ENCODE measurements at regions not wholly inside any gene's neighbourhood (a gene's known extent, or its start where the extent isn't known, plus 50 kb on each side); places are given as distances from the start of the nearest gene placed in this dataset.

DNA sequence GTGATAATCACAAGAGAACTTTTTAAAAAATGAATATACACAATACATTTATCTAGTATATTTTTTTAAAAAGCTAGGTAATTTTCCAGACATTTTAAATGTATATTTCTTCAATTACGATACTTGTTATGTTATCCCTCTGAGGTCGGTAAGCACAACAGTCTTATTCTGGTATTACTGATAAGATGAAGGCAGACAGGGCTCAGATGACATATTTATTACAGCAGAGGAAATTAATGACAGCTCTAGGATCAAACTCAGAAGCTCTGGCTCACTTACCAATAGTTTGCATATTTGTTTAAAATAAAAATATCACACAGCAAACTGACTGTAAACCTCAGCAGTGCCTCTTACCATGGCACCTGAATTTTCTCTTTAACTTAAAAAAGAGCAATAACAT is 1347.0 kb upstream of the ADGRL2 start:
- Histone ChIP-seq H3K9me3 (no peaks in the 10 kb centered on the region), H3K36me3 (no peaks in the 10 kb centered on the region), H3K27ac (no peak overlapping the region), H3K4me3 (no peak overlapping the region), H3K4me1 (no peaks in the 10 kb centered on the region), H3K27me3 (no peaks in the 10 kb centered on the region)
- TF ChIP-seq POLR2A (IDR thresholded peaks at IDR 0.05) (no peak), EP300 (IDR thresholded peaks at IDR 0.05) (no peak), POLR2AphosphoS5 (IDR thresholded peaks at IDR 0.05) (no peak)
- TF ChIP-seq, protein P1, sequence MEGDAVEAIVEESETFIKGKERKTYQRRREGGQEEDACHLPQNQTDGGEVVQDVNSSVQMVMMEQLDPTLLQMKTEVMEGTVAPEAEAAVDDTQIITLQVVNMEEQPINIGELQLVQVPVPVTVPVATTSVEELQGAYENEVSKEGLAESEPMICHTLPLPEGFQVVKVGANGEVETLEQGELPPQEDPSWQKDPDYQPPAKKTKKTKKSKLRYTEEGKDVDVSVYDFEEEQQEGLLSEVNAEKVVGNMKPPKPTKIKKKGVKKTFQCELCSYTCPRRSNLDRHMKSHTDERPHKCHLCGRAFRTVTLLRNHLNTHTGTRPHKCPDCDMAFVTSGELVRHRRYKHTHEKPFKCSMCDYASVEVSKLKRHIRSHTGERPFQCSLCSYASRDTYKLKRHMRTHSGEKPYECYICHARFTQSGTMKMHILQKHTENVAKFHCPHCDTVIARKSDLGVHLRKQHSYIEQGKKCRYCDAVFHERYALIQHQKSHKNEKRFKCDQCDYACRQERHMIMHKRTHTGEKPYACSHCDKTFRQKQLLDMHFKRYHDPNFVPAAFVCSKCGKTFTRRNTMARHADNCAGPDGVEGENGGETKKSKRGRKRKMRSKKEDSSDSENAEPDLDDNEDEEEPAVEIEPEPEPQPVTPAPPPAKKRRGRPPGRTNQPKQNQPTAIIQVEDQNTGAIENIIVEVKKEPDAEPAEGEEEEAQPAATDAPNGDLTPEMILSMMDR (IDR thresholded peaks at IDR 0.05): no peak
- intact Hi-C loops (cut with DNase I): no loop called here
- WGBS, 2 donors: 61 to 67% methylated on average over 2 of the region's 2 CpGs
- DNase-seq: no peak

DNA sequence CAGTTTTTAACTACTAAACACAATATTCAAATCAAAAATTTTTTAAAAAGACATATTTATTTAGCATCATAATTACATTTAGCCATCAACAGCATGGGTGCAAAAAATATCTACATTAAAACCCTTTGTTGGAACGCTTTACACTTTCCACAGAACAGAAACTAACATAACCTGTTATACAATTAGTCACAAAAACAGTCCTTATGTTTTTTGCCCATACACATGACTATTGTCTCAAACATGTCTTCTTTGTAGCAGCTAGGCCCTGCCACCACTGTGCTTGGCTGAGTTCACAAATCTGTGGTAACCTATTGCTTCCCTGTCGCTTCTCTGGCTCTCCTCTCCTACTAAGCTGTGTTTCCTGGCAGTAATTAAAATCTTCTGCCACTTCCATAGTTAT is 1350.0 kb upstream of the ADGRL2 start:
- H3K9me3 ChIP-seq: no peaks in the 10 kb centered on the region

DNA sequence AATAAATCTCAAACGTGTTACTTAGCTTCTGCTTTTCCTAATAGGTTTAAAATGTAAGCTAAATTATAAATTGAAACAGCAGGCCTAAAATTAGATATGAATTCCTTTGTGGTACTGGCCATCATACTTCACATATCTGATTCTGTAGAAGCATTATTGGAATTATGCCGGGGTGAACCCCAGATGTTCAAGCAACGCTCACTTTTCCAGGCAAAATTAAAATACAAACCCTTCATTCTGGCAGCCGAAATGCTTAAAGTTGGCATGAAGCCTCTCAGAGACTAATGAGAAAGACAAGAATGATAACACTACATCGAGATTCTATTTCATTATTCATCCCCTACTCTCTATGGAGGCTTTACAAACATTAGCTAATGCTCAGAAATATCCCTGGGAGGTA is 1352.7 kb upstream of the ADGRL2 start:
- Histone ChIP-seq H3K9me3 (no peaks in the 10 kb centered on the region), H3K4me3 (no peak overlapping the region), H3K27ac (no peak overlapping the region), H3K36me3 (no peaks in the 10 kb centered on the region), H3K27me3 (no peaks in the 10 kb centered on the region), H3K4me1 (peaks cover 0 to 6% (median 3%) of the 10 kb centered on the region in 4 donors)
- WGBS, 2 donors: 64 to 67% methylated on average over 5 of the region's 5 CpGs
- TF ChIP-seq, protein P1 (IDR thresholded peaks at IDR 0.05): no peak
- no peak for TF ChIP-seq POLR2AphosphoS5 (IDR thresholded peaks at IDR 0.05)
- TF ChIP-seq POLR2A (IDR thresholded peaks at IDR 0.05): no peak
- no peak for TF ChIP-seq EP300 (IDR thresholded peaks at IDR 0.05)
- DNase-seq: no peak
- intact Hi-C loops (cut with DNase I): no loop called here

More for the DNA sequence above, 1350.0 kb upstream of the ADGRL2 start:
- H3K4me1 ChIP-seq: peaks cover 0 to 6% (median 3%) of the 10 kb centered on the region in 4 donors
- H3K36me3 ChIP-seq: no peaks in the 10 kb centered on the region
- TF ChIP-seq EP300 (IDR thresholded peaks at IDR 0.05) (no peak), POLR2A (IDR thresholded peaks at IDR 0.05) (no peak), POLR2AphosphoS5 (IDR thresholded peaks at IDR 0.05) (no peak)
- TF ChIP-seq, protein P1 (IDR thresholded peaks at IDR 0.05): no peak
- no peaks in the 10 kb centered on the region for H3K27me3 ChIP-seq
- no peak overlapping the region for H3K4me3 ChIP-seq
- WGBS, 2 donors: 77 to 84% methylated on average over 2 of the region's 2 CpGs
- DNase-seq: no peak
- H3K27ac ChIP-seq: no peak overlapping the region
- intact Hi-C loops (cut with DNase I): no loop called here

DNA sequence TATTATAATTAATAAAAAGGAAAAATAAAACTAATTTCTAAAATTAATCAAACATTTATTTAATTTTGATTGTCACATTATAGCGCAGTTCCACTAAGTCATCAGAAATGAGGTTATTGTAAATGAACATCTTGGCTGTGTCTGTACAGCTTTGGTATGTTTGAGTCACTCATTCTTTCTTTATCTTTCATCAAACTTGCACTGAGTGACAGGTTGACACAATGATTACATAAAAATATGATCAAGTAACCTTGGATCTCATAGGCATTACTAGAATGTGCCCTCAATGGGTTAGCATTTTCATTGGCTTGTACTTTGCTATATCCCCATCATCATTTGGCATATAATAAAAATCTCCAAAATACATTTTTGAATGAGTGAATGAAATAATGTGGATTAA is 1353.2 kb upstream of the ADGRL2 start:
- Histone ChIP-seq H3K4me3 (no peak overlapping the region), H3K27me3 (no peaks in the 10 kb centered on the region), H3K36me3 (no peaks in the 10 kb centered on the region), H3K27ac (no peak overlapping the region), H3K9me3 (no peaks in the 10 kb centered on the region), H3K4me1 (peaks cover 0 to 6% (median 3%) of the 10 kb centered on the region in 4 donors)
- no peak for TF ChIP-seq POLR2AphosphoS5 (IDR thresholded peaks at IDR 0.05)
- TF ChIP-seq EP300 (IDR thresholded peaks at IDR 0.05): no peak
- no peak for TF ChIP-seq POLR2A (IDR thresholded peaks at IDR 0.05)
- TF ChIP-seq, protein P1 (IDR thresholded peaks at IDR 0.05): no peak
- DNase-seq: no peak
- WGBS, 2 donors: 95 to 96% methylated on average over 1 of the region's 1 CpG
- intact Hi-C loops (cut with DNase I): no loop called here

DNA sequence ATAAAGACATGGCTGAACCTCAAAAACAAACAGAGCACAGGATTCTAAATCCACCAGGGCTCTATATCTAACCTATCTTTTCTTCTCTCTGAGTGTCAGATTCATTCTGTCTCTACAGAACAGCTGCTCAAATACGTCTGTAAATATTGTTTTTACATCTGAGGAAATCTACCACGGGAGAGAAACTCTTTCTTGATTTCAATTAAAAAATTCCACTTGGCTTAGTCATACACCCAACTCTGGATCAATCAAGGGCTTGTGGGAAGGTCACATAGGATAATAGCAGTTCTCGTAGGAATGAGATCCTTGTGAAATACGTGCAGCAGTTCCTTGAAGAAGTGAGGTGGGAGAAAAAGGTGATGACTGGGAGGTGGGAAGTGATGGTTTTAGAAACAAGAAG is 1355.7 kb upstream of the ADGRL2 start:
- Histone ChIP-seq H3K9me3 (no peaks in the 10 kb centered on the region), H3K4me1 (peaks cover 0 to 6% (median 3%) of the 10 kb centered on the region in 4 donors), H3K27me3 (no peaks in the 10 kb centered on the region), H3K27ac (no peak overlapping the region), H3K4me3 (no peak overlapping the region), H3K36me3 (no peaks in the 10 kb centered on the region)
- no peak for DNase-seq
- intact Hi-C loops (cut with DNase I): no loop called here
- 63 to 80% methylated on average over 4 of the region's 4 CpGs for WGBS, 2 donors
- TF ChIP-seq POLR2A (IDR thresholded peaks at IDR 0.05) (no peak), EP300 (IDR thresholded peaks at IDR 0.05) (no peak), POLR2AphosphoS5 (IDR thresholded peaks at IDR 0.05) (no peak)
- TF ChIP-seq, protein P1 (IDR thresholded peaks at IDR 0.05): no peak

All from sigmoid colon (tissue), 6 donors.